ENCODE measurements at regions not wholly inside any gene's neighbourhood (a gene's known extent, or its start where the extent isn't known, plus 50 kb on each side); places are given as distances from the start of the nearest gene placed in this dataset.

DNA sequence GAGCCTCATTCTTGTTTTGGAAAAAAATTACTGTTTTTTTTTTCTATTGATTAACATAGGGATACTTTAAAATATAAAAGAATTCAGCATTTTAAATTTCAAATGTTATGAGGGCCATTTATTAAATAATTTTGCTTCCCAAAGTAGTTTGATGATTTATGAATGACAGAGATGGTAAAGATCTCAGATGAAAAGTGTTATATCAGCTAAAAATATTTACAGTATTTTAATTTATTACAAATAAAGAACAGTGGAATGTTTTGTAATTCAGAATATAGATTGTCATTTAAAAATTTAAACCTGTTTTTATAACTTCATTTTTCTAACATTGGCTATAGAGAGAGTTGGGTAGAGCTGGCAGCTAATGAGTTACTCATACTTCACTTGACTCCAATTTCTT lies 256.0 kb downstream of the TPBG start:
- CTCF ChIA-PET = interaction anchor here (0.5 kb wide), 1 partner anchor 44 kb away, joined by 7 read pairs; no protein-coding TSS in a partner anchor
- POLR2A ChIA-PET = no interaction called here
- ATAC-seq (no peak), DNase-seq (ENCODE audit: low read depth, low spot score) (no peak)
- TF ChIP-seq POLR2AphosphoS5 (IDR thresholded peaks at IDR 0.05; ENCODE audit: low read depth, low read length) (no peak), TCF7L2 (IDR thresholded peaks at IDR 0.05; ENCODE audit: low read depth, low read length) (no peak)
- TF ChIP-seq, protein P1, sequence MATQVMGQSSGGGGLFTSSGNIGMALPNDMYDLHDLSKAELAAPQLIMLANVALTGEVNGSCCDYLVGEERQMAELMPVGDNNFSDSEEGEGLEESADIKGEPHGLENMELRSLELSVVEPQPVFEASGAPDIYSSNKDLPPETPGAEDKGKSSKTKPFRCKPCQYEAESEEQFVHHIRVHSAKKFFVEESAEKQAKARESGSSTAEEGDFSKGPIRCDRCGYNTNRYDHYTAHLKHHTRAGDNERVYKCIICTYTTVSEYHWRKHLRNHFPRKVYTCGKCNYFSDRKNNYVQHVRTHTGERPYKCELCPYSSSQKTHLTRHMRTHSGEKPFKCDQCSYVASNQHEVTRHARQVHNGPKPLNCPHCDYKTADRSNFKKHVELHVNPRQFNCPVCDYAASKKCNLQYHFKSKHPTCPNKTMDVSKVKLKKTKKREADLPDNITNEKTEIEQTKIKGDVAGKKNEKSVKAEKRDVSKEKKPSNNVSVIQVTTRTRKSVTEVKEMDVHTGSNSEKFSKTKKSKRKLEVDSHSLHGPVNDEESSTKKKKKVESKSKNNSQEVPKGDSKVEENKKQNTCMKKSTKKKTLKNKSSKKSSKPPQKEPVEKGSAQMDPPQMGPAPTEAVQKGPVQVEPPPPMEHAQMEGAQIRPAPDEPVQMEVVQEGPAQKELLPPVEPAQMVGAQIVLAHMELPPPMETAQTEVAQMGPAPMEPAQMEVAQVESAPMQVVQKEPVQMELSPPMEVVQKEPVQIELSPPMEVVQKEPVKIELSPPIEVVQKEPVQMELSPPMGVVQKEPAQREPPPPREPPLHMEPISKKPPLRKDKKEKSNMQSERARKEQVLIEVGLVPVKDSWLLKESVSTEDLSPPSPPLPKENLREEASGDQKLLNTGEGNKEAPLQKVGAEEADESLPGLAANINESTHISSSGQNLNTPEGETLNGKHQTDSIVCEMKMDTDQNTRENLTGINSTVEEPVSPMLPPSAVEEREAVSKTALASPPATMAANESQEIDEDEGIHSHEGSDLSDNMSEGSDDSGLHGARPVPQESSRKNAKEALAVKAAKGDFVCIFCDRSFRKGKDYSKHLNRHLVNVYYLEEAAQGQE (IDR thresholded peaks at IDR 0.05; ENCODE audit: insufficient read depth in 1 of 2, low read depth in 2 of 2, low read length in 1 of 2) = no peak
- Histone ChIP-seq H3K9me3 (ENCODE audit: control insufficient read depth, insufficient read depth, low read depth, low read length) (no peaks in the 10 kb centered on the region), H3K27ac (ENCODE audit: low read length) (no peak overlapping the region), H3K27me3 (ENCODE audit: control insufficient read depth, insufficient read depth, low read length) (no peaks in the 10 kb centered on the region), H3K4me3 (ENCODE audit: low read depth in 2 of 2, low read length in 2 of 2) (no peak overlapping the region), H3K4me1 (ENCODE audit: control insufficient read depth, insufficient read depth, low read length) (peaks cover 3% of the 10 kb centered on the region; the same call in 1 of the 2 replicates), H3K36me3 (ENCODE audit: control insufficient read depth, insufficient read depth, low read length) (no peaks in the 10 kb centered on the region)
- intact Hi-C loops (cut with micrococcal nuclease; ENCODE audit: unreplicated experiment) = no loop called here
- BruUV-seq (replicated peaks) = no TSS peak
- in situ Hi-C loops (cut with HindIII; ENCODE audit: low pct_unique_long_range_greater_than_20kb, low sequenced_read_pairs) = no loop called here

DNA sequence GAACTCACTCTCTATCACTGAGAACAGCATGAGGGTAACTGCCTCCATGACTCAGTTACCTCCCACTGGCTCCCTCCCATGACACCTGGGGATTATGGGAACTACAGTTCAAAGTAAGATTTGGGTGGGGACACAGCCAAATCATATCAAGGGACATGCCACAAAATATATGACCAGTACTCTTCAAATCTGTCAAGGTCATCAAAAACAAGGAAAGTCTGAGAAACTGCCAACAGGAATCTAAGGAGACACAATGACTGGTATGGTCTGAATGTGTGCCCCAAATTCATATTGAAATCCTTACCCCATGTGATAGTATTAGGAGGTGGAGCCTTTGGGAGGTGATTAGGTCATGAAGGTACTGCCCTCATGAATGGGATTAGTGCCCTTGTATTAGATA lies 258.8 kb downstream of the TPBG start:
- CTCF ChIA-PET = no interaction called here

More for the DNA sequence above, 258.8 kb downstream of the TPBG start:
- Histone ChIP-seq H3K27me3 (ENCODE audit: control insufficient read depth, insufficient read depth, low read length) (no peaks in the 10 kb centered on the region), H3K4me1 (ENCODE audit: control insufficient read depth, insufficient read depth, low read length) (peaks cover 3% of the 10 kb centered on the region; the same call in 1 of the 2 replicates), H3K4me3 (ENCODE audit: low read depth in 2 of 2, low read length in 2 of 2) (no peak overlapping the region), H3K9me3 (ENCODE audit: control insufficient read depth, insufficient read depth, low read depth, low read length) (no peaks in the 10 kb centered on the region), H3K27ac (ENCODE audit: low read length) (no peak overlapping the region), H3K36me3 (ENCODE audit: control insufficient read depth, insufficient read depth, low read length) (no peaks in the 10 kb centered on the region)
- POLR2A ChIA-PET = no interaction called here
- TF ChIP-seq, protein P2, sequence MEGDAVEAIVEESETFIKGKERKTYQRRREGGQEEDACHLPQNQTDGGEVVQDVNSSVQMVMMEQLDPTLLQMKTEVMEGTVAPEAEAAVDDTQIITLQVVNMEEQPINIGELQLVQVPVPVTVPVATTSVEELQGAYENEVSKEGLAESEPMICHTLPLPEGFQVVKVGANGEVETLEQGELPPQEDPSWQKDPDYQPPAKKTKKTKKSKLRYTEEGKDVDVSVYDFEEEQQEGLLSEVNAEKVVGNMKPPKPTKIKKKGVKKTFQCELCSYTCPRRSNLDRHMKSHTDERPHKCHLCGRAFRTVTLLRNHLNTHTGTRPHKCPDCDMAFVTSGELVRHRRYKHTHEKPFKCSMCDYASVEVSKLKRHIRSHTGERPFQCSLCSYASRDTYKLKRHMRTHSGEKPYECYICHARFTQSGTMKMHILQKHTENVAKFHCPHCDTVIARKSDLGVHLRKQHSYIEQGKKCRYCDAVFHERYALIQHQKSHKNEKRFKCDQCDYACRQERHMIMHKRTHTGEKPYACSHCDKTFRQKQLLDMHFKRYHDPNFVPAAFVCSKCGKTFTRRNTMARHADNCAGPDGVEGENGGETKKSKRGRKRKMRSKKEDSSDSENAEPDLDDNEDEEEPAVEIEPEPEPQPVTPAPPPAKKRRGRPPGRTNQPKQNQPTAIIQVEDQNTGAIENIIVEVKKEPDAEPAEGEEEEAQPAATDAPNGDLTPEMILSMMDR (IDR thresholded peaks at IDR 0.05) = no peak
- TF ChIP-seq SIN3A (IDR thresholded peaks at IDR 0.05; ENCODE audit: borderline replicate concordance, insufficient read depth, low read depth, low read length) (no peak), POLR2AphosphoS5 (IDR thresholded peaks at IDR 0.05; ENCODE audit: low read depth, low read length) (no peak), TCF7L2 (IDR thresholded peaks at IDR 0.05; ENCODE audit: low read depth, low read length) (no peak)
- TF ChIP-seq, protein P1 (IDR thresholded peaks at IDR 0.05; ENCODE audit: insufficient read depth in 1 of 2, low read depth in 2 of 2, low read length in 1 of 2) = no peak
- no peak for DNase-seq (ENCODE audit: low read depth, low spot score)
- BruUV-seq (replicated peaks) = no TSS peak
- in situ Hi-C loops (cut with HindIII; ENCODE audit: low pct_unique_long_range_greater_than_20kb, low sequenced_read_pairs) = no loop called here
- intact Hi-C loops (cut with micrococcal nuclease; ENCODE audit: unreplicated experiment) = no loop called here
- no peak for ATAC-seq
